Caki2 (cell line): ENCODE measurements at regions not wholly inside any gene's neighbourhood (a gene's known extent, or its start where the extent isn't known, plus 50 kb on each side); places are given as distances from the start of the nearest gene placed in this dataset.
"Not testable (repeated sequence)": the region's sequence is repeated elsewhere in the genome, so short reads cannot be mapped to it uniquely, and the experiment has no call there.

ENCODE experiments used
- DNase-seq: peaks from one replicate; pipeline ENCODE4 v3.0.0-alpha.2; 2015; ENCODE audit warnings: low read depth
- in situ Hi-C: cut with HindIII; loops from 2 replicates; pipeline ENCODE4 v1.10.0; 2016; ENCODE audit warnings: low sequenced_read_pairs, low pct_unique_long_range_greater_than_20kb, mixed read lengths

DNA sequence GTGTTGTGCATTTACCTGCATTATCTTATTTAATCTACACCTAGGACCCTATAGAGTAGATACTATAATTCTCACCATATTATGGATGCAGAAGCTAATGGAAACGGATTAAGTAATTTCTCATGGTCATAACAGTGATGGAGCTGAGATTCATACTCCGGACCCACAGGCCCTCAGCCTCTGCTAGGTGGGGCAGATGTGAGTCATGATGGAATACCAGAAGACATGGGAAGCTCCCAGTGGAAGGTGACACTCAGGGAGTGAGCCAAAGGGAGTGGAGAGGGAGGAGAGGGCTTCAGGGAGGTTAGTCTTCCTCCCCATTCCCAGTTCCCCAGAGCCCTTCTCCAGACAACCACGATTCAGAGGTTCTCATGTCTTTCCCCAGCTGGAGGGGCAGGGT, 65.2 kb upstream of the GPR6 start:
- no peak for DNase-seq
- in situ Hi-C loops: no loop called here

DNA sequence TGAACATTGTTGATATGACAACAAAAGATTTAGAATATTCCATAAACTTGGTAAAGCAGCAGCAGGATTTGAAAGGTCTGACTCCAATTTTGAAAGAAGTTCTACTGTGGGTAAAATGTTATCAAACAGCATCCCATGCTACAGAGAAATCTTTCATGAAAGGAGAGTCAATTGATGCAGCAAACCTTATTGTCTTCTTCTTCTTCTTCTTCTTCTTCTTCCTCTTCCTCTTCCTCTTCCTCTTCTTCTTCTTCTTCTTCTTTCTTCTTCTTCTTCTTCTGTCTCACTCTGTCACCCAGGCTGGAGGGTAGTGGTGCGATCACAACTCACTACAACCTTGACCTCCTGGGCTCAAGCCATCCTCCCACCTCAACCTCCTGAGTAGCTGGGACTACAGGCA, 62.4 kb upstream of the GPR6 start:
- DNase-seq, in situ Hi-C loops: not testable (repeated sequence)

DNA sequence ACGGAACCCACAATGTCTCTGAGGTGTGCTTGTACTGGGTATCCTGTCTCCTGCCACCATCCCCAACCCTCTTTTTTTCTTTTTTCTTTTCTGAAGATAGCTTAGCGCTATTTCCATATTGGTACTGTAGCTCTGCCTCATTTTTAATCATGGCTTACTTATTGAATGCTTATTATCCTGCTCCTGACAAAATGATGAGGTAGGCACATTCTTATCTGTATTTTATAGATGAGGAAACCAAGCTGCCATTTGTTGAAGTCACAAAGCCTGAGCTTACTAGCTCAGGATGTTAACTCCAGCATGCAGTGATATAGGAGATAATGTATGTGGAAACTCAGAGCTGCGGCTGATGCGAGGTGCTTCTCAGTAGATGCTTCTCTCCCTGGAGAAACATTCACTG, 61.4 kb upstream of the GPR6 start:
- in situ Hi-C loops: no loop called here
- DNase-seq: no peak

DNA sequence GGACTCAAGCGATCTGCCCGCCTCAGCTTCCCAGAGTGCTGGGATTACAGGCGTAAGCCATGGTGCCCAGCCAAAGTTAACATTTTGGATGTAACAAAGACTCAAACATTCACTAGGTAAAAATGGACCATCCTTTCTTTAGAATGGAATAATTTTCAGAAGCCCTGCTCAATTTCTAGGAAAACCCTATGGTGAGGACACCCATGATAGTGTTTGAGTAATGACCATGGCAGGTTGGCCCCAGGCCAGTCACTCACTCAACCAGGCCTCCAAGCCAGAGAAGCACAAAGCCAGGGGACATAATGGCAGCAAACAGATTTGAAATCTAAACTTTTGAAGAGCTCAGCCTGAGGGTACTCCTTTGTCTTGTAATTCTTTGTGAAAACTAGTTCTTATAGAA, 59.9 kb upstream of the GPR6 start:
- DNase-seq: no peak
- in situ Hi-C loops: no loop called here

DNA sequence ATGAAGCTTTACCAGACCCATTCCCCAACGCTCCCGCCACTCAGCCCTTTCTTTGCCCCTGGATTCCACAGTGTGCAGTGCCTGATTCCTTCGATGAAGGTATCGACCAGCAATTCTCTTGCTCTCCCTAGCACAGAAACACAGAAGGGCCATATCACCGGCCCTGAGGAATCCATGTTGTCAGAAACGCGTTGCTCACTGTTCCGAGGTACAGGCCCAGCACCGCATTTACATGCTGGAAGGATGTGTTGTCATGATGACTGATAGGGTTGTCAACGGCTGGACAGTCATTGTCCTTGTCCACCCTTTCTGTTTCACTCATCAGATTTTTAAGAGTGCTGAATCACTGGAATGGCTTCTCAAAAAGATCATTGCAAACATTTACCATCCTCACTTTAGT, 57.2 kb upstream of the GPR6 start:
- DNase-seq: no peak
- in situ Hi-C loops: no loop called here

DNA sequence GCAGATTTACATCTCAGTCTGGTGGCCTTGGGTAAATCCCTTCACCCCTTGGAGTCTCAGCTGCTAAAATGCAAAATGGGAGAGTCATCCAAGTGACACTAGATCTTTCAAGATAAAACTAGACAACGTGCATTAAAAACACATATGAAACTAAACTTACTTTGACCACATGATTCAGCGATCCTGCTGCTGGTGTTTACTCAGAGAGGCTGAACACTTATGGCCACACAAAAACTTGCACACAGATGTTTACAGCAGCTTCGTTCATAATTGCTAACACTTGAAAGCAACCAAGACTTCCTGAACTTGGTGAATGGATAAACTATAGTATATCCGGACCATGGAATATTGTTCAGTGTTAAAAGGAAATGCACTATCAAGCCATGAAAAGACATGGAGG, 55.3 kb upstream of the GPR6 start:
- in situ Hi-C loops: no loop called here
- DNase-seq: no peak

DNA sequence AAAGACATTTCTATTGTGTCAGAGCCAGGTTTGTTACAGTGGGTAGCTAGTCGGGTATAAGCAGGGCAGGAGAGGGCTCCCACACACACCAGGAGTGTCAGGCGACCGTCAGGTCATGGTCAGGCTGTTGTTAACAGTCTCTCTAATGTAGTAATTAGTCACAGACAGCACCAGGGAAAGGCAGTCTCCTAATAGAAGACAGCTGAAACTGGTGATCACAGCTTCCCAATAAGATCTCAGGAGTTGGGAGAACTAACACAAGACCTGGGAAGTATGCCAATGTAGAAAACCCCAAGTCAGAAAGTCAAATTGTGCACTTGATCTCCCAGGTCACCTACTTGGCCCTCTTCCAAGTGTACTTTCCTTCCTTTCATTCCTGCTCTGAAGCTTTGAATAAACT, 53.0 kb upstream of the GPR6 start:
- peak; percentile 8 for DNase-seq
- in situ Hi-C loops: no loop called here

DNA sequence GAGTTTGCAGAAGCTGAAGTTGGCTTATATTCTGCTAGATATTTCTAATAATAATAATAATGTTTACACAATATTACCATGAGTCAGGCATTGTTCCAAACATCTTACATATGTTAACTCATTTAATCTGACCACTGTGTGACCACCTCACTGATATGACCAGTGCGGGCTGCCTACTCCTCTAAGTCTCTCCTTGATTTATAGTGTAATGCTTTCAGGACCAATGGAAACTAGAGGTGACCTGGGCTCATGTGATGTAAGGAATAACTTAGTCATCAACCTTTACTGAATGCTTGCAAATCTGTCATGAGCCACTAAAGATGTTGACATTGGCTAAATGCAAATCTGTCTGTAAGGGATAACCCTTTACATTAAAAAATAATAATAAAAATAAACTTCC, 51.1 kb upstream of the GPR6 start:
- in situ Hi-C loops: no loop called here
- no peak for DNase-seq
